ENCODE measurements at regions not wholly inside any gene's neighbourhood (a gene's known extent, or its start where the extent isn't known, plus 50 kb on each side); places are given as distances from the start of the nearest gene placed in this dataset.
"Not testable (repeated sequence)": the region's sequence is repeated elsewhere in the genome, so short reads cannot be mapped to it uniquely, and the experiment has no call there.

DNA sequence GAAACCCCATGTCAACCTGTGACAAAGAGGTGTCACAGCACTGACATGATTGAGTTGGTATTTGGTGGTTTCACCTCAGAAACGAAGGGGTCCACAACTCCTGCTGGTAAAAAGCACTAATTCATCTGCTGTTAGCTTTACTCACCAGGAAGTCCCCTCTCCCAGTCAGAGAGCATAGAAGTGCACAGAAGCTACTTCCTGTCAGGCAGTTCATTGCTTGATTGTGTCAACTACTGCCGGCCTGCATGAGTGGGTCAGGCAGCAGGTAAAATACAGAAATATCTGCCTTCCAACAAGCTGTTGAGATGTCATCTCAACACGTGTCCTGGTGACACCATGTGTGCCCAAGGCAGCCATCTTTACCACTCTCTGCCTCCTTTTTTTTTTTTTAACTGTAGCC, 596.6 kb upstream of the NR2F2 start:
- no peak for DNase-seq

DNA sequence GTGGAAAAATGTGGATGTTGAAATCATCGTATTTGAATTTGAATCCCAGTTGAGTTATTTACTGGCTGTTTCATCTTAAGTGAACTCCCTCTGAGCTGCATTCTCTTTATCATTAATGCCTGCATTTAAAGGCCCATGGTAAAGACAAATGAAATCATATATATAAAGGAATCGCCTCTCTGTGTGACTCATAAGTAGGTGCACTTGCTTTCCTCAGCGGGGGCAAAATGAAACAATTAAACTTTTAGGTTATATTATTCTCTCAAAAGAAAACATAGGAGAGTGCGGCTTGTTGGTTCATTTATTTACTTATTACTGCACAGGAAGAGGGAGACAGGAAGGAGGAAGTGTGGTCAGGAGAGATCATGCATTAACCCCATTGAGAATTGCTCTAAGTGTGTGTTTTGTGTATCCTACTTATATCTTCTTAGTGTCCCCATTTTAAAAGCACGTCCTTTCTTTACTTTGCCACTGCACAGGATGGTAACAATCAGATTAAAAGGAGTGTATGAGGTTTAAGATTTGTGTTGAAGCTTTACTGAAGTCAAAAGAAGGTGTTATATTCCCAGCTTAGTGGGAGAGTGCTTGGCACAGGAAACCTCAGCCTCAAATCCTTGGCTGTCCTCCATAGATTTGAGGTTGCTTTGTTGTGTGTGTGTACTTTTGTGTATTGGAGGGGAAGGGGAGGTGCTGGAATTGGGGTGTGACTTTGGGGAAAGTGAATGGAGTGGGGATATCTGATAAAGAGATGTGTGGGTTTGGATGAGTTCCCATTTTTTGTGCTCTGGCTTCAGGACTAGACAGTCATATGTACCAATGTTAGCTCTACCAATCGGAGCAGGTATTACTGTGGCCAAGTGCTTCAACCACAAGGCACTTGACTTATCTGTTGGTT, 595.8 kb upstream of the NR2F2 start:
- DNase-seq = no peak

DNA sequence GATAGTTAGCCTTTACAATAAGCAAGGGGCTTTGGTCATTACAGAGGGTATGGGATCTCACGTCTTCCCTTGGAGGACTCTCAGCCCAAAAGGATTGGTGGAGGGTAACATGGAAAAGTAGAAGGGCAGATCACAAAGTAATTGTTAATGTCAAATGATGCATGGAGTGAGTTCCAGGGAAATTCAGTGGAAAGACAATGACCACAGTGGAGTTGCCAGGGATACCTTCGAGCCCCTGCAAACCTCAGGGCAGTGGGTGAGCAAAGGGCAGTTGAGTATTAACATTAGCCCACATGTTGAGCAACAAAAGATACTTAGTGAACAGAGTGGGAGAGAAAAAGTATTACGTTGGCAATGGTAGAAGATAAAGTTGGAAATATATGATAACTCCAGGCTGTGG, 593.4 kb upstream of the NR2F2 start:
- no peak for DNase-seq

DNA sequence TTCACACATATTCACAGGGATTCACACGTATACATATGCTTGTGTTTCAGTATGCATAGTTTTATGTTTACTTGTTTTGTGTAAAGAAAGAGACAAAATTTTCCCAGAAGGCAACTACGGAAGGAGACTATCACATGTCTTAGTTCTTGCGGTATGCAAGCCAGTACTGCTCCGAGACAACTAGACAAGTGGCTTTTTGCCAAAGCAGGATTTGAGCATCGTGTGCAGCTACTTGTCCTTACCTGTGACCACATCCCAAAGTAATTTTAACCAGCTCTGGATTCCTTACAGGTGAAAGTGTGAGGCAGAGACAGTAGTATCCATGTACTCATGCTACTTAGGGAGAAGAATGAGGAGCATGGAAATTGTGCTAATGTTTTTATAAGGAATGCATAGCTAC, 591.4 kb upstream of the NR2F2 start:
- no peak for DNase-seq

DNA sequence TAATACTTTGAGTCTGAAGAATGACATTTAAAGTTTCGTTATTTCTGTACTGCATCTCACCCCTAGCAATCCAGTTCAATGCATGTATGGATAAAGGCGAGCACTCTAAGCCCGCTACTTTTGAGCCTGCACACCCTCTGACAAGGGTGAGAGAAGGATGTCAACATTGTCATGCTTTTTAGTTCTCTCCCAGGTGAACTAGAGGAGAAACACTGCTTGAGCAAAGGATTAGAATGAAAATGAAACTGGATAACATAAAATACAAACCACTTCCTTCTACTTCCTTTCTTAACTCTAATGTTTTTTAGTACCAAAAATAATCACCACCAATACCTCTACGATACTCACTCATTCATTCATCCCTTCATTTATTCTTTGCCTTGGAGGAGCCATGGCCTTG, 588.7 kb upstream of the NR2F2 start:
- DNase-seq = no peak

DNA sequence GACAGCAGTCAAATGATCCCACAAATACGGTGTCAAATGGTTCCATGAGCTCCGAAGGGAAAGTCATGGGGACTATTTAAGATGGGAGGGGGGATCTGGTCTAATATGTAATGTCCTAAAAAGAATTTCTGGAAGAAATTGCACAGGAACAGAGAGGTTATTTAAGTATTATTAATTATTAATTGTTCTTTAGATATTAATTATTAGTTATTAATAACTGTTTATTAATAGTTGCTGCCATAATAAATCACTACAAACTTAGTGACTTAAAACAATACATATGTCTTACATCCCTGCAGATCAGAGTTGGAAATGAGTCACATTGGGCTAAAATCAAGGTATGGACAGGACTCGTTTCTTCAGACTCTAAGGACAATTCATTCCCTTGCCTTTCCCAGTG, 588.2 kb upstream of the NR2F2 start:
- no peak for DNase-seq

DNA sequence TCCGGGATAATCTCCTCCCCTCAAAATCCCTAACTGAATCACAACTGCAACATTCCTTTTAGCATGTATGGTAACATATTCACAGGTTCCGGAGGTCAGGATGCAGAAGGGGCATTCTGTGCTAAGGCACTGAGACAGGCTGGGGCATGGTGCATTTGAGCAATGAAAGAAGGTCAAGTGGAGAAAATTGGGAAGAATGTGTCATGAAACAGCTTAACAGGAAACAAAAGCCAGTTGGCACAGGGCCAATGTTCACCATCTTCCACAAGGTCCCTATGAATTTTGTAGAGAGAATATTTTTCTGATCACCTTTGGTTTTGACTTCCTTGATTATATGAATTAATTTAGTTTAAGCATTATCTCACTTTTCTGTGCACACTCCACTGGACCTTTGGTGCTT, 587.7 kb upstream of the NR2F2 start:
- DNase-seq = no peak

DNA sequence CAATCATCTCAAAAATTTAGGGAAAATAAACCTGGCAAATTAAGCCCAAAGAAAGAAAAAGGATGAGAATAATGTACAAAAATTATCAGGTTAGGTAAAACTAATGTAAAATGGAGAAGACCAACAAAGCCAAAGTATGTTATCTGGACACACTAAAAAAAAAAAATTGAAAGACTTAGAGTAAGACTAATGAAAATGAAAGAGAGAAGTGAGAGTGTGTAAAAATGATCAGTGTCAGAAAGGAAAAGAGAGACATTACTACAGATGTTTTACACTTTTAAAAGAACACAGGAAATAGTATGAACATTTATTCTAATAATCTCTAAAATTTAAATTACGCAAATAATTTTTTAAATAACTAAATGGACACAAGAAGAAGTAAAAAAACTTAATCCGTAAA, 573.3 kb upstream of the NR2F2 start:
- no peak for DNase-seq

DNA sequence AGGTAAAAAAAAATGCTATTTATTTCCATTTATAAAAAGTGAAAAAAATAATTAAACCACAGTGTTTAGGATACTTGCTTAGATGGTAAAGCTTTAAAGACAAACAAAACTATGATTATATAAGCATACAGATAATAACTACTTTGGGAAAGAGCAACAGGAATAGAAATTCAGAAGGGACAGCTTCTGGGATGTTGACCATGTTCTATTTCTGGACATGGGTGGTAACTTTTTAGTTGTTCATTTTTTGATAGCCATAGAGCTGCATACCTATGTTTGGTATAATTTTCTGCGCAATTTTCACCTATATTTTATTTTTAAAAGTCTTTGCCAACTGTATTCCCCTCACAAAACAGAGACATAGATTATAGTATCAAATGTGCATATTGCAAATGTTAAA, 572.0 kb upstream of the NR2F2 start:
- DNase-seq = no peak

DNA sequence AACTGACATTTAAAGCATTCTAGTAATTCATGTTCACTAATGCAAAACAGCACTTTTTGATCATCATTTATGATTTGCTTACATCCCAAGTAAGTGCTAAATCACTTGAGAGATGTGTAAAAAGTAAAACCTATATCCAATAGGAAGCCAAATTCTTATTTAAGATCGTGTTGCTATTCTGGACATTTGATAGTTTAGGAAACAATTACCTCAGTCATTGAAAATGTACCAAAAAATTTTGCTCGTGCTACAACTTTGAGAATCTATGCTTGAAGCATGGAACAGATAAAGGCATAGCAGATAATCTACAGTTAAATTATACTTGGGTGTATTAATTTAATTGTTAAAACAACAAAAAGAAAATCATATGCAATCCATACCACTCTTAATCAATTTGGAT, 571.6 kb upstream of the NR2F2 start:
- no peak for DNase-seq

DNA sequence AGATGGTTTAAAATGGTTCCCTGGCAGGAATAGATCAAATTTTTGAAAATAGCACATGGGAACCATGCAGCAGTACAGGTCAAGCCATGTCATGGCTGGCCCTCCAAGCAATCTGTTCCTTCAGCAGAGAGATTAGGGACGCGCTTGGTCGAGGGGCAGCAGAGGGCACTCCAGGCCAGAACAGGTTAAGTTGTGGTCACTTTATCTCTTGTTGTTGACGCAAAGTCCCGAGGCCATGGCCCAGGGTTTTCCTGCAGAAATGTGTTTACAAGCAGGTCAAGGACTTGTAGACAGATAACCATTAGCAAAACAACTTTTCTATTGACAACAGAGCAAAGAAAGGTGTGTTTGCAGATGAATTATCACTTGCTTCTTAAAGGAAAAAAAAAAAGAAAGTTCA, 570.0 kb upstream of the NR2F2 start:
- DNase-seq = no peak

DNA sequence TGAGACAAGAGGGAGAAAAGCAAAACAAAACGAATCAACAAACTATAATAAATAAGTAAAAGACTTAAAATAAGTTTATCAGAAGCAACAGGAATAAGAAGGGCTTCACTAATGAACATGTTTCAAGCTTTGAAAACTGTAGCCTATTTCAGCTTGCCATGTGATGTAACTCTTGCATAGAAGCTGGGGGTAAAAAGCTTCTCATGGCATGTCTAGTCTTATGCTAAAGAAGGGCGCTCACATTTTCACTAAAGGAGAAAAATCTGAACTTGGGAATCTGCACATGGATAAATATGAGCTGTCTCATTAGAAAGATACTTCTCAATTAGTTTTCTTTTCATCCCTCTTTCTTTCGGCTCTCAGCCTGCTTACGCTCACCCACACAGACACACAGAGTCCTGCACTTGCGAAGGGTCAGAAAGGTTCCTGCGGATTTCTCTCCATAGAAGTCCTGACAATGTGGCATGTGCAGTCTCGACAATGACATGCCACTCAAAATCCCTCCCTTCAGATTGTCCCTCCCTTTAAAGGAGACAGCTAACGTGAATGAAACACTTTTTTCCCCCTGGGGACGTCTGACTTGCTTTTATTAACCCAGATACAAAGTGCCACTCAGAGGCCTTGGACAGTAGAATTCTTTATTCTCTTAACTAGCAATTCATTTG, 568.9 kb upstream of the NR2F2 start:
- DNase-seq = no peak

DNA sequence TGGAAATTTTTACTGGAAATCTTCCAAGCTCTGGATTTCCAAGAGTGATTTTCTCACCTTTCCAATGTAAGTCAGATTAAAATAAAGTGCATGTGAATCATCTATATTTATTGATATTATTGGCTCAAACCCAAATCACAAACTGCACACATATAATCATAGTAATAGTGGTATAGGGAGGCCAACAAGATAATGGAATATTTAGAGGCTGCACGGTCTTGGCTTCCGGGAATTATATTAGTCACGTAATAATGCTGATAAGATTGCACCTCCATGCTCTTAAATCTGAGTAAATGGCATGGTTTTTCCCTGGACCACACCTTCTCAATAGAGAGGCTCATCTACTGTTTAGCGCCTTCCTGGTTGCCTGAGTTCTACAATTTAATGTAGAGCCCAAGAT, 567.1 kb upstream of the NR2F2 start:
- no peak for DNase-seq

DNA sequence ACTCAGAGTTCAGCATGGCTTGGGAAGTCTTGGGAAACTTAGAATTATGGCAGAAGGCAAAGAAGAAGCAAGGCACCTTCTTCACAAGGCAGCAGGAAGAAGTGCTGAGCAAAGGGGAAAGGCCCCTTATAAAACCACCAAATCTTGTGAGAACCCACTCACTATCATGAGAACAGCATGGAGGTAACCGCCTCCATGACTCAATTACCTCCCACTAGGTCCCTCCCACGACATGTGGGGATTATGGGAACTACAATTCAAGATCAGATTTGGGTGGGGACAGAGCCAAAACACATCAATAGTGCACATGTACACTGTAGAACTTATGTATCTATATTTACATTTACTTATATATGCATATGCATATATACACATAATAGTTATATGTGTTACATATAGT, 565.3 kb upstream of the NR2F2 start:
- no peak for DNase-seq

DNA sequence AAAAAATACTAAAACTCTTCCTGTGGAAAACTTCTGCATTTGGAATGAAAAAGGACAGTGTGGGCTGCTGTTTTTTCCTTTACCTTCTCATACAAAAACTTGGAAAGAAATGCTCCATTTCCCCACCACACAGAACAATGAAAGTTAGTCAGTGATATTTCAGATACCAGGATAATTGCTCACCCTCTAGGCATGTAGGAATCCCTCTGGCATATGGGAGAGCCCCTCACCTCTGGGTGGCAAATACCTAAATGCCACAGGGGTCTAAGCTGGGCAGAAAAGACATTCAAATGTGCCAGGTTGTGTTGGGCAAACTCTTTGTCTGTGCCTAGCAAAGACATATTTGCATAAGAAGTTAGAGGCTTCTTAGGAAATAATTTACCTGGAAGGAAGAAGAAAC, 560.3 kb upstream of the NR2F2 start:
- DNase-seq = no peak

DNA sequence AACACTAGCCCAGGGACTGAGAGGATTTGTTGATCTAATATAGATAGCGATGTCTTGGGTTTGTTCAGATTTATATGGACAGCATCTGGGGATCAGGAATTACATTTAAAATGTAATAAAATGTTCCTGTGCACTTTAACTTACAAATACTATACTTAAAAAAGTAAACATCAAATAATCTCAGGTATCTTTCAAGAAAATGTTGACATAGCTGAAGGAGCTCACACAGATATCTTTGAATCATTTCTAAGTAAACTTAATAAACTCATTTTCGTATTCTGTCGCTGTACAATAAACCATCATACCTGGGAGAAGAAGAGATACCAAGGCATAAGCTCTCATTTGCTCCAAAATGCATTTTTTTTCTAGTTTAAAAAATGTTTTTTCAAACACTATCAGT, 557.5 kb upstream of the NR2F2 start:
- no peak for DNase-seq

DNA sequence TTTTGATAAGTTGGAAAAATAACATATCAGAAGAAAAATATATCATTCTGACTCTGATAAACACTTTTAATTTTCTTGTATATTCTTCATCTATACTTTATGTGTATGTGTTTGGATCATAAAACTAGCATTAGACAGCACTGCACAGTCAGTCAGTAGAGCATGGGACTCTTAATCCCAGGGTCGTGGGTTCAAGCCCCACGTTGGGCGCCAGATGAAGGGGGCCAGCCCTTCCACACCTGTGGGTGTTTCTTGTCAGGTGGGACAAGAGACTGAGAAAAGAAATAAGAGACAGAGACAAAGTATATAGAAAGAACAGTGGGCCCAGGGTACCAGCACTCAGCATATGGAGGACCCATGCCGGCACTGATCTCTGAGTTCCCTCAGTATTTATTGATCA, 546.0 kb upstream of the NR2F2 start:
- no peak for DNase-seq

DNA sequence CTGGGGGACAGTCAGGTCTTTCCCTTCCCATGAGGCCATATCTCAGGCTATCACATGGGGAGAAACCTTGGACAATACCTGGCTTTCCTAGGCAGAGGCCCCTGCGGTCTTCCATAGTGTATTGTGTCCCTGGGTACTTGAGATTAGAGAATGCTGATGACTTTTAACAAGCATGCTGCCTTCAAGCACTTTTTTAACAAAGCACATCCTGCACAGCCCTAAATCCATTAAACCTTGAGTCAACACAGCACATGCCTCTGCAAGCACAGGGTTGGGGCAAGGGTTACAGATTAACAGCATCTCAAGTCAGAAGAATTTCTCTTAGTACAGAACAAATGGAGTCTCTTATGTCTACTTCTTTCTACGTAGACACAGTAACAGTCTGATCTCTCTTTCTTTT, 545.2 kb upstream of the NR2F2 start:
- not testable (repeated sequence) for DNase-seq

DNA sequence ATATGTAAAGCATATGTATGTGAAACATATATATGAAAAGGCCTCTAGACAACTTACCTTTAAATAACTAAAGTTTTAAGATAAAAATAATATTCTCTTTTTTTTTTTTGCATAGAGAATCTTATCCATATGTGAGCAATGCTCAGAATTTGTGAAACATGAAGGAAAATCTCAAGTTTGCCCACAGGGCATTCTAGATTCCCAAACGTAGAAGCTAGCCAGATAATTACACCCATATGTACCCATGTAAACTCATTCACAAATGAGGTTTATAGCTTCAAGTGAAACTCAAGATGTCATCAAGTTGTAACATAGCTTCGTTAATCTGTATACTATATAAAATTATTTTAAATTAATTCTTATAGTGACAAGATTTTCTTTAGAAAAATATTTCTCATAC, 537.3 kb upstream of the NR2F2 start:
- DNase-seq = no peak

DNA sequence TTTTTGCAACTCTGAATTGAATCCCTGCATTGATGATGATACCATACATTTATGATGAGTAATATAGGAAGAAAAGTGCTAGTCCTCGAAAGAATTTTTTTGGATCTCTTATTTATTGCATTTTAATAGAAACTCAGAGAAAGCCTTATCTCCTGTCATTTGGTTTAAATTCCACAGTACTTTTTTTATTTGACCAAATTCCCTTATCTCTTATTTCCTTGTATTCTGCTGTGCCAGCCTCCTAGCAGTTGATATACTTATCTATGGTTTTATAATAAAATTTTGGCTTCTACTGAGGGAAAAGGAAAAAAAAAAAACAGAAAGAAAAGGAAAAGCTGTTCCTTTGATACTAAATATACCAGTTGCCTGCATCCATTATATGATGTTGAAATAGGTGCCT, 535.1 kb upstream of the NR2F2 start:
- no peak for DNase-seq

DNA sequence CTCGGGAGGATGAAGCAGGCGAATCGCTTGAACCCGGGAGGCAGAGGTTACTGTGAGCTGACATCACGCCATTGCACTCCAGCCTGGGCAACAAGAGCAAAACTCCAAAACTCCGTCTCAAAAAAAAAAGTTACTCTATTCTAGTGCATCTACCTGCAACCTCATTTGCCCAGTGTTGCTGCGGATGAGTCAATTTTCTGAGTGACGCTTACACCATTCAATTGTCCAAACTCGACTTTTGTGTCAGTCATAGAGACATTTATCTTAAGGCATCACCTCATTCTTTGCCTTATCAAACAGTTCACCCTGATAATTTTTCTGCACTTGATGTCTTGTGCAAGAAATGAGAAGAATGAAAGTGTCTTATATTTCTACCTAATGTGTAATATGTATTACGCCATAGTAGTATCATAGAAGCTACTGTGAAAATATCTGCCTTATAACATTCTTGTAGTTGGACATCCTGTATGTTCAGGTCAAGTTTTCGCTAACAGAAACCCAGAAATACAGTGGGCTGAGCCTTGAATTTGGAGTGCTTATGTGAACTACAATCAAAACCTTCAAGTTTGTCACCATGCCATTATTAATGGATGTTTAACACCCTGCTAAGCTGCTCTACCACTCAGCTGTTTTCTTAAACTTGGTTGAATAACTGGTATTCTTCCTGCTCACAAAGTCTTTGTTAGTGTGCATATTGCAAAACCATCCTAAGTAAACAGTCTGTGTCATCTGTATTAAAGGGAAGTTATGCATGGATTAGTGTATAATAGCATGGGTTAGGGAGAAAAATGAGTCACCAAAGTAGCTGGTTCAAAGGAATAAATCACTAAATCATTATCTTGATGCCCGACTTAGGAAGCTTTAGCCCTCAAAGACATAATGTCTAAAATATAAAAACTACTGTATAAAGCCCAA, 531.0 kb upstream of the NR2F2 start:
- DNase-seq = no peak

DNA sequence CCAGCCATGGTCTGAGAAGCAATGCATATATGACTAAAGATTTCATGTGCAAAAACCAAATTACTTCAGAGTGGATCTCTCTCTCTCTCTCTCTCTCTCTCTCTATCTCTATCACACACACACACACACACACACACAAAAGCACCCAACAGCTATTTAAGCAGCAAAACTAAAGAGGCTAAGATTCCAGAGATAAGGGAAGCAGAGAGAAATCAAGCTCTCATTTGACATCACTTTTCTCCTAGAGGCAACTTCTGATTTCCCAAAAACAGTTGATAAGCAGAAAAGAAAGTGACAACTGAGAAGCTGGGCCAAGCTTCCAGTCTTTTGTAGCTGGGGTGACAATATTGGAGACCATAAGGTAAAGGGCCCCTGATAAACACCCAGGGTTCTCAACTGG, 526.0 kb upstream of the NR2F2 start:
- no peak for DNase-seq

DNA sequence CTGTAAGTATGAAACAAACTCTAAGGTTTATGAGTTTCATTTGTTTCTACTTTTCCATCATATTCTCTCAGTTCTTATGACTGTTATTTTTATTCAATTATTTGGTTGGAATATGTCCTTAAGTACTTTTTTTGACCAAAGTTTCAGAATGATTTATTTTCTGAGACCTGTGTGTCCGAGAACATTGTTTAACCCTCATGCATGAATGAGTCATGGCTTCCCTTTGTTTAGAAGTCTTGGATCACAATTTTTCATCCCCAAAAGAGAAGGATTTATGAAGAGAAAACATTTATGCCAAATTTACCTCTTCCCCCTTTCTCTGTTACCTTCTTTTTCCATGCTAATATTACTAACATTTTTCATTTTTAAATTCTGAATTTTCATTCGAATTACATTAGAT, 518.0 kb upstream of the NR2F2 start:
- no peak for DNase-seq

DNA sequence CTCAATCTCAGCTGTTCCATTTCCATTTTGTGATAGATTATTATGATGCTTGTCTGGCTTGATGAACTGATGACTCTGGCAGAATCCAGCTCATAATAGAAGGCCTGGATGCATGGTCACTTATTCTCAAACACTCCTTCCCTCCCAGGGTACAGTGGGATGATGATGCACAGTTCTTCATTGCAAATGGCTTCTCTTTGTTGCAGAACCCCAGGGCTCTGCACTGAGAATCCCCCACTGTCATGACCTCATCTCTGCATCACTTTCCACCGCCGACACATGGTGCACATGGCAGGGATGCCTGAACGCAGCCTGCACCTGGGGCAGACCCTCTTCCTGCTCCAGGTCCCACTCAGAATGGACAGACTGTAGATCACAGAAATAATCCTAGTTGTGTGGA, 515.6 kb upstream of the NR2F2 start:
- DNase-seq = no peak
